Spleen (tissue), 11 donors: ENCODE measurements at regions not wholly inside any gene's neighbourhood (a gene's known extent, or its start where the extent isn't known, plus 50 kb on each side); places are given as distances from the start of the nearest gene placed in this dataset.

Experiments
- DNase-seq: peaks from one replicate; pipeline ENCODE4 v3.0.0-alpha.2; 2020
- H3K27ac ChIP-seq, 8 donors: fragments of 200-600 bp; sonication (generic) in 7 of 8; 1 replicate in 4 of 8; 2 replicates in 4 of 8; pipeline versions ENCODE4 v1.5.0 to v1.8.0; 2016 to 2021; ENCODE audit warnings: inconsistent platforms in 4 of 8, mild to moderate bottlenecking in 4 of 8, moderate library complexity in 1 of 8
- H3K27me3 ChIP-seq, 7 donors: fragments of 200-600 bp; sonication (generic) in 6 of 7; replicated peaks in 1 of 7; 1 replicate in 4 of 7; 2 replicates in 3 of 7; pipeline versions ENCODE4 v1.5.0 to v1.8.0; 2016 to 2021; ENCODE audit warnings: inconsistent platforms in 3 of 7, mild to moderate bottlenecking in 1 of 7
- H3K36me3 ChIP-seq, 6 donors: fragments of 200-600 bp; sonication (generic) in 5 of 6; 1 replicate in 4 of 6; 2 replicates in 2 of 6; pipeline versions ENCODE4 v1.5.0 to v1.8.0; 2016 to 2021; ENCODE audit warnings: inconsistent platforms in 2 of 6
- H3K4me1 ChIP-seq, 6 donors: fragments of 200-600 bp; sonication (generic) in 5 of 6; 1 replicate in 3 of 6; 2 replicates in 3 of 6; pipeline versions ENCODE4 v1.5.0 to v1.8.0; 2016 to 2021; ENCODE audit warnings: inconsistent platforms in 3 of 6
- H3K4me3 ChIP-seq, 8 donors: fragments of 200-600 bp; sonication (generic) in 7 of 8; 1 replicate in 4 of 8; 2 replicates in 4 of 8; pipeline versions ENCODE4 v1.5.0 to v1.8.0; 2016 to 2021; ENCODE audit warnings: inconsistent platforms in 4 of 8, mild to moderate bottlenecking in 4 of 8, moderate library complexity in 2 of 8
- H3K9me3 ChIP-seq, 8 donors: fragments of 200-600 bp; sonication (generic) in 7 of 8; 1 replicate in 4 of 8; 2 replicates in 4 of 8; pipeline versions ENCODE4 v1.5.0 to v1.8.0; 2016 to 2021; ENCODE audit warnings: inconsistent platforms in 4 of 8
- CTCF ChIP-seq, 11 experiments: fragments of 200-600 bp in 7 of 11; fragments of 450-650 bp in 4 of 11; sonication (generic) in 4 of 11; IDR thresholded peaks in 8 of 11; conservative IDR thresholded peaks in 3 of 11; 1 replicate in 7 of 11; 2 replicates in 4 of 11; pipeline versions ENCODE4 v1.4.0 to v1.8.0; 2016 to 2021; ENCODE audit warnings: antibody characterized with exemption in 11 of 11, inconsistent platforms in 4 of 11, mild to moderate bottlenecking in 1 of 11
- POLR2A ChIP-seq, 3 donors: fragments of 450-650 bp; IDR thresholded peaks; one replicate each; pipeline ENCODE4 v1.5.1; 2017; ENCODE audit warnings: antibody characterized with exemption in 3 of 3, mild to moderate bottlenecking in 1 of 3
- POLR2AphosphoS5 ChIP-seq, 3 donors: sonication (generic); formaldehyde crosslinking; IDR thresholded peaks; one replicate each; pipeline ENCODE4 v1.5.1; 2017; ENCODE audit warnings: antibody characterized with exemption in 3 of 3
- WGBS, 5 donors: extraction: QIAGEN DNeasy Blood & Tissue Kit in 3 of 5; methylation state at CpG; one replicate each; pipeline versions ENCODE4 v1.1.5 to v1.1.7; 2013 to 2018; 5-methylcytosine and 5-hydroxymethylcytosine counted together
- intact Hi-C: fragments of 100-400 bp; cut with DNase I; formaldehyde crosslinking; loops from one replicate; pipeline ENCODE4 v1.15.0; 2023; ENCODE audit warnings: low total_unique reads
- donor health status: healthy with polysubstance abuse.
- donor health status: DM: no; HTN: no; CAD: no; lungs with moderate emphysema.
- donor health status: DM: no; HTN: no; CAD: no.
- donor health status: Bipolar disorder and iron deficiency.
- donor health status: healthy.
- donor health status: DM: no; HTN: no; CAD: no.
- donor health status: DM: yes; HTN: yes; CAD: no.

GRCh38 chr14:73775339-73776193 lies 61.4 kb upstream of the PNMA1 start:
- Histone ChIP-seq H3K4me3 (no peak overlapping the region), H3K4me1 (peaks cover 53 to 95% (median 87%) of the 10 kb centered on the region in 6 donors), H3K36me3 (peaks cover 0 to 4% (median 0%) of the 10 kb centered on the region in 6 donors), H3K27me3 (no peaks in the 10 kb centered on the region), H3K9me3 (no peaks in the 10 kb centered on the region), H3K27ac (peak overlapping the region in 7 of 8 donors; percentile 31 to 82 (median 46))
- no peak for DNase-seq
- TF ChIP-seq CTCF (IDR thresholded peaks at IDR 0.05 in 8 of 11, conservative IDR thresholded peaks at IDR 0.05 in 3 of 11) (no peak), POLR2AphosphoS5 (IDR thresholded peaks at IDR 0.05) (no peak), POLR2A (IDR thresholded peaks at IDR 0.05) (no peak)
- intact Hi-C loops = no loop called here
- 82 to 93% (median 88%) methylated on average over 10 of the region's 10 CpGs for WGBS, 5 donors

DNA sequence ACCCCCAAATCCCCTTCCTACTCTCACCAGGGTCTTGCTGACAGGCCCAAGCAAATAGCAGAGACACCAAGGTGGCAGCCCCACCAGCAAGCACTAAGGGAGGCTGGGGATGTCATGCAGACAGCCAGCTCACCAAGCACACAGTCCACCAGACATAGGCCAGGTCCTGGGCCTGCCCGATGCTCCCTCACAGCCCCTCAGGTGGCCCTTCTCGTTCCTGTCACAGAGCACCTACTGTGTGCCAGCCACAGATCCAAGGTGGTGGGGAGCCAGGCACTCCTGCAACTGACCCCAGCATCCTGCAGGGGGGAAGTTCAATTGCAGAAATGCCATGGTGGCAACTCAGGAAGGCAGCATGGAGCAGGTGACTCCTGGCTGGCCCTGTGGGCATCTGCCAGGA lies 60.5 kb upstream of the PNMA1 start:
- 69 to 87% (median 74%) methylated on average over 2 of the region's 2 CpGs for WGBS, 5 donors
- DNase-seq = peak; percentile 64
- no peaks in the 10 kb centered on the region for H3K9me3 ChIP-seq
- no peak overlapping the region for H3K4me3 ChIP-seq
- H3K27ac ChIP-seq = peak overlapping the region; percentile 10 to 82 (median 44)
- peaks cover 61 to 97% (median 93%) of the 10 kb centered on the region in 6 donors for H3K4me1 ChIP-seq
- no peak for TF ChIP-seq CTCF (IDR thresholded peaks at IDR 0.05 in 8 of 11, conservative IDR thresholded peaks at IDR 0.05 in 3 of 11)
- no peaks in the 10 kb centered on the region for H3K27me3 ChIP-seq
- intact Hi-C loops = no loop called here
- H3K36me3 ChIP-seq = no peaks in the 10 kb centered on the region

DNA sequence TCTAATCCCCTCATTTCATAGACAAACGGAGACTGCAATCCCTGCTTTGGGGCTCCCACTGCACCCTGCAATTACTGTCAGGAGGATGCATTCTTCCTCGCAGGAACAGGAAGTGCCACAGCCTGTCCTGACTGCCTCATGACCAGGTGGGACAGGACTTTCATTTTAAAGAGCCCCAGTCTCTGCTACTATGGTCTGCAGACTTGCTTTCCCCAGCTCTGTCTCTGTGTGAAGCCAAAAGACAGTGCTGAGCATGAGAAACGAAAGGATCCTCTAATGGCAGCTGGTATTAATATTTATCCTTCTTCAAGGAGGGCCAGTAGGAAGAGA lies 60.0 kb upstream of the PNMA1 start:
- no peaks in the 10 kb centered on the region for H3K9me3 ChIP-seq
- peaks cover 66 to 100% (median 97%) of the 10 kb centered on the region in 6 donors for H3K4me1 ChIP-seq
- WGBS, 5 donors = 34 to 47% (median 41%) methylated on average over 3 of the region's 3 CpGs
- no peaks in the 10 kb centered on the region for H3K27me3 ChIP-seq
- H3K27ac ChIP-seq = peak overlapping the region in 7 of 8 donors; percentile 31 to 82 (median 46)
- peak; percentile 35 for DNase-seq
- intact Hi-C loops = no loop called here
- H3K36me3 ChIP-seq = no peaks in the 10 kb centered on the region
- H3K4me3 ChIP-seq = no peak overlapping the region
- TF ChIP-seq POLR2AphosphoS5 (IDR thresholded peaks at IDR 0.05) (no peak), POLR2A (IDR thresholded peaks at IDR 0.05) (no peak)

- 83 to 87% (median 85%) methylated on average over 11 of the region's 11 CpGs for WGBS, 5 donors
- Histone ChIP-seq H3K4me1 (peaks cover 68 to 100% (median 97%) of the 10 kb centered on the region in 6 donors), H3K27ac (peak overlapping the region in 5 of 8 donors; percentile 31 to 82 (median 79)), H3K27me3 (no peaks in the 10 kb centered on the region), H3K4me3 (no peak overlapping the region), H3K36me3 (no peaks in the 10 kb centered on the region), H3K9me3 (no peaks in the 10 kb centered on the region)
- no peak for TF ChIP-seq POLR2AphosphoS5 (IDR thresholded peaks at IDR 0.05)
- no peak for TF ChIP-seq POLR2A (IDR thresholded peaks at IDR 0.05)
- no peak for TF ChIP-seq CTCF (IDR thresholded peaks at IDR 0.05 in 8 of 11, conservative IDR thresholded peaks at IDR 0.05 in 3 of 11)
- DNase-seq = peak; percentile 36
- intact Hi-C loops = no loop called here
Observed at GRCh38 chr14:73773441-73774240, 59.5 kb upstream of the PNMA1 start.
